H1 (cell line): ENCODE measurements at regions not wholly inside any gene's neighbourhood (a gene's known extent, or its start where the extent isn't known, plus 50 kb on each side); places are given as distances from the start of the nearest gene placed in this dataset.

Experiments
- CTCF ChIA-PET: fragments of 300-600 bp; sonication (Branson Sonifier 250); formaldehyde crosslinking; loops from one replicate; lab custom pipeline; 2021; ENCODE audit not compliant: partially characterized antibody; lab: Charles Lee
- POLR2A ChIA-PET: fragments of 300-600 bp; sonication (Branson Sonifier 250); formaldehyde crosslinking; loops from one replicate; lab custom pipeline; 2021; ENCODE audit warnings: inconsistent platforms; ENCODE audit not compliant: partially characterized antibody; lab: Charles Lee
- DNase-seq, 2 experiments: peaks; one replicate each; pipeline versions ENCODE4 v3.0.0 to v3.0.0-alpha.2; 2010 to 2022; ENCODE audit warnings: low spot score in 2 of 2, low read depth in 1 of 2, mixed read lengths in 1 of 2
- FAIRE-seq: peaks from 2 replicates; lab custom pipeline; 2011; peaks lifted over from hg19 to GRCh38; lab: Jason Lieb, UNC
- H2AFZ ChIP-seq: 2 replicates; pipeline ENCODE4 v1.8.1; 2012; ENCODE audit warnings: low read length, inconsistent platforms
- H2AK5ac ChIP-seq: 2 replicates; pipeline ENCODE4 v1.6.1; 2013; ENCODE audit warnings: low read depth, low read length
- H2BK120ac ChIP-seq: replicated peaks from 2 replicates; pipeline ENCODE3; 2013; ENCODE audit warnings: low read depth, low read length, inconsistent platforms
- H2BK12ac ChIP-seq: 2 replicates; pipeline ENCODE4 v1.6.1; 2013; ENCODE audit warnings: low read depth, low read length
- H2BK15ac ChIP-seq: 2 replicates; pipeline ENCODE4 v1.6.1; 2013; ENCODE audit warnings: low read length
- H2BK20ac ChIP-seq: 2 replicates; pipeline ENCODE4 v1.6.1; 2013; ENCODE audit warnings: low read length
- H2BK5ac ChIP-seq: 2 replicates; pipeline ENCODE4 v1.6.1; 2013; ENCODE audit warnings: low read depth, low read length
- H3K14ac ChIP-seq: 2 replicates; pipeline ENCODE4 v1.6.1; 2013; ENCODE audit warnings: inconsistent platforms; ENCODE audit not compliant: insufficient read length
- H3K18ac ChIP-seq: 2 replicates; pipeline ENCODE4 v1.6.1; 2013; ENCODE audit warnings: low read length; ENCODE audit errors: extremely low read depth
- H3K23ac ChIP-seq: 2 replicates; pipeline ENCODE4 v1.6.1; 2013; ENCODE audit warnings: inconsistent platforms; ENCODE audit not compliant: insufficient read length
- H3K23me2 ChIP-seq: 2 replicates; pipeline ENCODE4 v1.6.1; 2013; ENCODE audit warnings: low read depth, low read length
- H3K27ac ChIP-seq: 2 replicates; pipeline ENCODE4 v1.6.1; 2011; ENCODE audit warnings: low read depth, low read length, inconsistent platforms
- H3K27me3 ChIP-seq, 4 experiments: replicated peaks in 1 of 4; 1 replicate in 1 of 4; 2 replicates in 3 of 4; pipeline versions ENCODE4 v1.6.1 to v1.8.1; 2011 to 2013; ENCODE audit warnings: low read length in 3 of 4, mild to moderate bottlenecking in 3 of 4, inconsistent platforms in 2 of 4, mixed read lengths in 2 of 4, moderate library complexity in 1 of 4; ENCODE audit not compliant: control insufficient read depth in 3 of 4, insufficient read depth in 3 of 4; ENCODE audit errors: extremely low read depth in 1 of 4
- H3K36me3 ChIP-seq, 4 experiments: 2 replicates each; pipeline versions ENCODE4 v1.6.1 to v1.8.1; 2011 to 2013; ENCODE audit warnings: mild to moderate bottlenecking in 4 of 4, low read length in 3 of 4, moderate library complexity in 2 of 4, control low read depth in 1 of 4, inconsistent platforms in 1 of 4; ENCODE audit not compliant: insufficient read depth in 4 of 4, control insufficient read depth in 2 of 4
- H3K4ac ChIP-seq: replicated peaks from 2 replicates; pipeline ENCODE3; 2013; ENCODE audit warnings: low read length, low read depth, mixed read lengths, inconsistent platforms; ENCODE audit not compliant: insufficient read length
- H3K4me1 ChIP-seq, 4 experiments: replicated peaks in 1 of 4; 1 replicate in 1 of 4; 2 replicates in 3 of 4; pipeline versions ENCODE4 v1.6.1 to v1.8.1; 2011 to 2013; ENCODE audit warnings: low read length in 3 of 4, inconsistent platforms in 2 of 4, mixed read lengths in 1 of 4; ENCODE audit not compliant: insufficient read depth in 4 of 4, control insufficient read depth in 3 of 4
- H3K4me2 ChIP-seq, 2 experiments: 2 replicates each; pipeline versions ENCODE4 v1.6.1 to v1.8.1; 2011 to 2013; ENCODE audit warnings: low read depth in 2 of 2, low read length in 2 of 2, control low read depth in 1 of 2, inconsistent platforms in 1 of 2, mild to moderate bottlenecking in 1 of 2; ENCODE audit not compliant: insufficient read depth in 1 of 2
- H3K4me3 ChIP-seq, 4 experiments: fragments of 200-600, 300-600 bp in 1 of 4; sonication (generic), shearing (Covaris generic), sonication (Bioruptor Twin) in 1 of 4; 2 replicates each; pipeline versions ENCODE4 v1.5.1 to v1.8.1; 2011 to 2016; ENCODE audit warnings: low read length in 4 of 4, low read depth in 3 of 4, control low read depth in 2 of 4, inconsistent platforms in 2 of 4, mild to moderate bottlenecking in 2 of 4, mixed read lengths in 1 of 4, moderate library complexity in 1 of 4; ENCODE audit not compliant: insufficient read depth in 2 of 4; ENCODE audit errors: extremely low read depth in 1 of 4
- H3K56ac ChIP-seq: replicated peaks from 2 replicates; pipeline ENCODE3; 2013; ENCODE audit warnings: low read depth, mild to moderate bottlenecking, mixed read lengths, low read length, inconsistent platforms; ENCODE audit not compliant: insufficient read length
- H3K79me1 ChIP-seq: 2 replicates; pipeline ENCODE4 v1.6.1; 2013; ENCODE audit warnings: low read depth, low read length, control low read depth
- H3K79me2 ChIP-seq, 2 experiments: 2 replicates each; pipeline versions ENCODE4 v1.6.1 to v1.8.1; 2012 to 2013; ENCODE audit warnings: low read length in 2 of 2, mild to moderate bottlenecking in 2 of 2, inconsistent platforms in 1 of 2; ENCODE audit not compliant: insufficient read depth in 2 of 2, control insufficient read depth in 1 of 2
- H3K9ac ChIP-seq, 4 experiments: replicated peaks in 1 of 4; 1 replicate in 1 of 4; 2 replicates in 3 of 4; pipeline versions ENCODE4 v1.6.1 to v1.8.1; 2011 to 2013; ENCODE audit warnings: low read depth in 3 of 4, low read length in 3 of 4, control low read depth in 2 of 4, mild to moderate bottlenecking in 2 of 4, moderate library complexity in 2 of 4, inconsistent platforms in 1 of 4; ENCODE audit errors: extremely low read depth in 1 of 4
- H3K9me3 ChIP-seq, 2 experiments: 2 replicates each; pipeline versions ENCODE4 v1.6.1 to v1.8.1; 2012 to 2013; ENCODE audit warnings: mild to moderate bottlenecking in 2 of 2, moderate library complexity in 2 of 2, control low read depth in 1 of 2, inconsistent platforms in 1 of 2, low read depth in 1 of 2, low read length in 1 of 2, mixed read lengths in 1 of 2; ENCODE audit not compliant: insufficient read depth in 2 of 2
- H4K20me1 ChIP-seq, 2 experiments: replicated peaks in 1 of 2; 2 replicates each; pipeline versions ENCODE3 to v1.8.1; 2011 to 2013; ENCODE audit warnings: inconsistent platforms in 2 of 2, low read length in 2 of 2, mild to moderate bottlenecking in 1 of 2; ENCODE audit not compliant: insufficient read depth in 2 of 2, control insufficient read depth in 1 of 2
- H4K5ac ChIP-seq: 2 replicates; pipeline ENCODE4 v1.6.1; 2013; ENCODE audit warnings: low read length, low read depth, mixed read lengths, inconsistent platforms; ENCODE audit not compliant: insufficient read length
- H4K8ac ChIP-seq: 2 replicates; pipeline ENCODE4 v1.8.0; 2013; ENCODE audit warnings: mild to moderate bottlenecking, moderate library complexity, low read length, inconsistent platforms; ENCODE audit not compliant: insufficient read depth; ENCODE audit errors: extremely low read depth
- H4K91ac ChIP-seq: replicated peaks from 2 replicates; pipeline ENCODE3; 2013; ENCODE audit warnings: low read length, mixed read lengths, inconsistent platforms; ENCODE audit not compliant: insufficient read length
- JUN ChIP-seq: IDR thresholded peaks from 2 replicates; pipeline ENCODE4 v1.6.1; 2011; ENCODE audit warnings: low read depth, mild to moderate bottlenecking, improper control_type of control experiment, low read length
- POLR2A ChIP-seq, 2 experiments: IDR thresholded peaks; 1 replicate in 1 of 2; 2 replicates in 1 of 2; pipeline ENCODE4 v1.6.1; 2011; ENCODE audit warnings: low read depth in 2 of 2, low read length in 2 of 2, mild to moderate bottlenecking in 2 of 2; ENCODE audit errors: control extremely low read depth in 1 of 2
- SRF ChIP-seq: IDR thresholded peaks from 2 replicates; pipeline ENCODE4 v1.6.1; 2011; ENCODE audit warnings: mild to moderate bottlenecking, low read depth, low read length, moderate library complexity
- TCF12 ChIP-seq: IDR thresholded peaks from 2 replicates; pipeline ENCODE4 v1.6.1; 2011; ENCODE audit warnings: low read depth, mild to moderate bottlenecking, low read length
- WGBS, 2 experiments: shearing (Covaris generic) in 1 of 2; methylation state at CpG; one replicate each; pipeline versions ENCODE4 v1.1.6 to v1.1.7; 2013 to 2015; ENCODE audit warnings: low lambda C conversion rate in 2 of 2, mixed read lengths in 2 of 2, inconsistent platforms in 1 of 2, low coverage in 1 of 2, missing lambda C conversion rate in 1 of 2; ENCODE audit not compliant: insufficient replicate concordance in 2 of 2, insufficient coverage in 1 of 2, insufficient read length in 1 of 2; ENCODE audit errors: extremely low coverage in 1 of 2, missing lambda C conversion rate in 1 of 2; 5-methylcytosine and 5-hydroxymethylcytosine counted together
- TF ChIP-seq, protein P1 (sequence below): IDR thresholded peaks from 2 replicates; pipeline ENCODE4 v1.6.1; 2012; ENCODE audit warnings: inconsistent platforms

DNA sequence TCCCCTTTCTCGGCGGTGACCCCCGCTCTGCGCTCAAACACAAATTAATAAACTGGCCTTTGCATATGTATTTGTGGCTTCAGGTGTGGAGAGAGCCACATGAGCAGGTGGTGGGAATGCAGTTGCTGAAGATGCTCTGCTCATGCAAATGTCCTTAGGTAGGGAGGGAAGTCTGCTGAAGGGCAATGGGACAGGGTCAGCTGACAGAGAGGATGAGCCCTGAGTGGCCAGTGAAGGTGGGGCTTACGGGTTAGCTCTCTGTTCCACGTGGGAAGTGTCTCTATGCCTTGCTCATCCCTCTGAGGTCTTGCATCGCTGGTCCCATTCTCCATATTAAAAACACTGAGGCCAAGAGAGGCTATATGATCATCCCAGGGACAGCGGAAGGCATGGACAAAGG lies 74.2 kb upstream of the CCL1 start:
- Histone ChIP-seq H2BK20ac (no peak overlapping the region), H3K23ac (no peak overlapping the region), H3K4me1 (no peaks in the 10 kb centered on the region; a peak in 2 of 7 replicates), H4K8ac (no peak overlapping the region), H2BK12ac (no peak overlapping the region), H3K23me2 (no peaks in the 10 kb centered on the region), H3K9me3 (no peaks in the 10 kb centered on the region), H3K18ac (no peak overlapping the region), H4K5ac (no peak overlapping the region), H2BK5ac (no peak overlapping the region), H3K9ac (no peak overlapping the region), H3K4me2 (no peak overlapping the region), H2BK15ac (no peak overlapping the region), H3K4me3 (no peak overlapping the region), H4K20me1 (no peaks in the 10 kb centered on the region), H3K27me3 (no peaks in the 10 kb centered on the region; a peak in 1 of 7 replicates), H3K14ac (no peak overlapping the region), H3K4ac (no peak overlapping the region), H2BK120ac (no peak overlapping the region), H3K79me2 (no peaks in the 10 kb centered on the region), H3K79me1 (no peaks in the 10 kb centered on the region), H3K27ac (no peak overlapping the region), H2AK5ac (no peak overlapping the region), H4K91ac (no peak overlapping the region), H2AFZ (no peak overlapping the region), H3K36me3 (no peaks in the 10 kb centered on the region), H3K56ac (no peak overlapping the region)
- no peak for DNase-seq
- POLR2A ChIA-PET, result no interaction called here
- CTCF ChIA-PET, result interaction anchor here (2.3 to 6.9 kb wide), 3 partner anchors 11 to 90 kb away, joined by 11 to 49 read pairs (median 47); no protein-coding TSS in a partner anchor
- FAIRE-seq, result no peak
- TF ChIP-seq TCF12 (no peak), POLR2A (IDR thresholded peaks at IDR 0.05; ENCODE audit: control extremely low read depth in 1 of 2, low read depth in 2 of 2, low read length in 2 of 2) (no peak), SRF (no peak), JUN (no peak)
- TF ChIP-seq, protein P1, sequence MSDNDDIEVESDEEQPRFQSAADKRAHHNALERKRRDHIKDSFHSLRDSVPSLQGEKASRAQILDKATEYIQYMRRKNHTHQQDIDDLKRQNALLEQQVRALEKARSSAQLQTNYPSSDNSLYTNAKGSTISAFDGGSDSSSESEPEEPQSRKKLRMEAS, result 0 out of 2 replicates have a peak, but pooled peaks have one; percentile 29
- 88% methylated on average over 8 of the region's 8 CpGs; no CpG with 5 or more reads in 1 of the 2 experiments for WGBS, 2 experiments
